DMS153 treated with DMSO at 0.1 percent for 48 hours (cell line): ENCODE measurements at regions not wholly inside any gene's neighbourhood (a gene's known extent, or its start where the extent isn't known, plus 50 kb on each side); places are given as distances from the start of the nearest gene placed in this dataset.
"Not testable (repeated sequence)": the region's sequence is repeated elsewhere in the genome, so short reads cannot be mapped to it uniquely, and the experiment has no call there.

Experiments used
- DNase-seq: peaks from one replicate; lab custom pipeline; 2025; ENCODE audit not compliant: unreplicated experiment; lab: John Stamatoyannopoulos, UW

DNA sequence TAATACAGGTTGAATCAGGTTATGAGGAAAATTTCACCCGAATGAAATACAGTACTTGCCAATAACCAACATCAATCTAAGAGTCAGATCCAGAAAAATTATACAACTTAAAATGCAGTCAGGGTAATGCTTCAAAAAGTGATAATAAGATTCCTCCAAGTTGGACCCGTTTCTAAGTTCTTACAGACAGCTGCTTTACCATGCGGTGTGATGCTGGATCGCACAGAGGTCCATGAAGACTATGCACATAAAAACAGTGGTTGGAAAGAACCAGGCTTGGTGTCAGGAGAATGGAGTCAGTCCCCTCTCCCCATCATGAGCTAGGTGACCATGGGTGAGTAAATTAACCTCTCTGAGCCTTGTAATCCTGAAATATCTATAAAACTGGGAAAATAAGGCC lies 261.3 kb downstream of the QDPR start:
- DNase-seq = no peak

DNA sequence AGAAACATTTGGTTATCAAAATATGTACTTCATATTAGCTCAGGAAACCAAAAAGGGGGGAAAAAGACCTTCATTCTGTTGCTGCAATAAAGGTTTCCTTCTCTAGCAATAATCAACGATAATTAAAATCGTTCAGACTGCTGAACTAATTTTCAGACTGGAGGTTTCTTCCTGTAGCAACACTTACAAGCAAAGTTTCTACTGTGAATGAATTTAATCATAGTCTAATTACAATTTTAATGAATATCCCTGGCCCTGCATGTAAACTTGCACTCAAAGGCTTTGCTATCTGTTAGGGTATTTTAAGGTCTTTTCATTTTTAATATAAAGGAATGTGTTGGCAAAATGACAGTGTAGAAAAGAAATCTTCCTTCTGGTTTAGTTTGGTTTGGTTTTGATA lies 265.2 kb downstream of the QDPR start:
- DNase-seq = no peak

DNA sequence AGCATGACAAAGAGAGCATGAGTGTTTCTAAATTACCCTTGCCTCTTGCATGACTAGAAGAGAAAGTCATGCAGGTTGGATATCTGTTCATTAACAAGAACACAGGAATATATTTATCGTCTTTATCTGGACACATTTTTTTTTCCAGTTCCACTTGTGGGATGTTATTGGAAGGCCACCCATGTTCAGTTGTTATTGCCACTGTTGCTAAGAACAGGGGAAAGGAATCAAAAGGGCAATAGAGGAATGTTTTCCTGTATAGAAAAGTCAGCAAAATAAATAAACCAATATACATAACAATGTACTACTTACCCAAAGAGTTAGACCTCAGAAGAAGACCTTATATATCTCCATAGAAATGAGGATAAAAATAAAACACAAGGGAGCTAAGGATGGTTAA lies 270.1 kb downstream of the QDPR start:
- DNase-seq = no peak

DNA sequence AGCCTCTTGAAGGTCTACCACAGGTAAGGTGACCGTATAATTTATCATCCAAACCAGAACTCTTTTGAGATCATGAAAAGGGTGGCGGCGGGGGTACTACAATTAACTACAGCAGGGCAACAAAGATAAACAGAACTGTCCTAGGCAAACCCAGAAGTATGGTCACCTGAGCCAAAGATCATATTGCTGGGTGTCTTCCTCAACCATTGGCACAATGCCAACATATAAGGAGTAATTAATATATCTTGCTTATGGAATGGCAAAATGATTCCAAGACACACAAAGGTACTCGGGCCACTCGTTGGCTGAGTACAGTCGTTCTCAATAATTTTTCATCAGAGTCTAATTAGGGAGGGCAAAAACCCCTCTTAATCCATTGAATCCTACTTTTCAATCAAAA lies 273.3 kb downstream of the QDPR start:
- DNase-seq = no peak

DNA sequence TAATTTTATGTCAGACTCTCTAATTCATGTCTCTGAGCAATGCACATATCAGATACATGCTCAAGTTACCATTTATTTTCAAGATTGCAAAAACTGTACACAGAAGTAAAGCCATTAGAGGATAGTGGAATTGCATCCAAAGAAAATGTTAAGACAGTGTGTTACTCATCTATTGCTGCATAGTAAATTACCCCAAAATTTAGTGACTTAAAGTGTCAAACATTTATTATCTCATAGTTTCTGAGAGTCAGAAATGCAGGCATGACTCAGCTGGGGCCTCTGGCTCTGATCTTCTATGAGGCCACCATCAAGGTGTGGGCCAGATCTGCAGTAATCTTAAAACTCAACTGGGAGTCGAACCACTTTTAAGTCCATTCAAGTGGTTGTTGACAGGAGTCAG lies 275.2 kb downstream of the QDPR start:
- DNase-seq = no peak

DNA sequence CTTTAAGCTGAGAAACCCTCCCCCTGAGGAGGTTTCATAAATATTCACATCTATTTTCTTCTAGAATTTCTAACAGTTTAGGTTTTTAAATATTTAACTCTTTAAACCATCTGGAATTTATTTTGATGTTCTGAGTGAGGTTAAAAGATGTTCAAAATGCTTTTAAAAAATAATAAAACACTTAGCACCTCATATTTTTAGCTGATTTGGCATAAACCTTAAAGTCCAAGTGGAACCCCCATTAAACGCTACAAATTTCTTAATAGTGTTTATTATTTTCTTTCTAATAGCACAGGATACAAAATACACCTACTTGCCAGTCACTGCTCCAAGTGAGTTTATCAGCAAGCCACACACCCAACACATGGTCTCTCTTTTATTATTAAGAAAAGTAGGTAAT lies 277.2 kb downstream of the QDPR start:
- no peak for DNase-seq

DNA sequence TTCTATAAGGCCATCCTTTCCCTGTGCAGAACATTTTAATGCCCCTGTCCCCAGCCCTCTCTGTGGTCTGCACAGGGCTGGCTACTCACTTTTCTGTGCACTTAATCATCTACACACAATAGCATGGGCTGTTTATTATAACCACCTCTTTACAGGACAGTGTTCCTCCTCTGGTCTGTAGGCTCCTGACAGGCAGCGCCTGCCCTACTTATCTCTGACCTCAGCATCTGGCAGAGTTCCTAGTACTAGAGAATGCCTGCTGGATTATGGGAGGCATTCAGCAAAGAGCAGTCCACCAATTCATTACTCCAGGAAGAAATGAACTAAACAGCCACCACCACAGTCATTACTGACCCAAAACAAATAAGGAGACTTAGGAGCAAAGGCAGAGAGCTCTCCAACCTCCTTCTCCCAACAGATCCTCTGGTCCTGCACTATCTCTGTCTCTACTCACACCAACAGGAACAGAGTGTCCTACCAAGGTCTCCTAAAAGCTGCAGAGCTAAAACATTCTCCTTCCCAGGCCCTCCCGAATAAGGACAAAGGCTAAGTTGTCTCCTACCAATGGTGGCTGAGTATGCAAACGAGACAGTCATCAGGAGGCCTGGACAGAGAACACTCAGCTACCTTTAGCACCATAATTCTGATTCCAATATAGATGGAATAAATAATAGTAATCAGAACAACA lies 279.2 kb downstream of the QDPR start:
- peak; percentile 5 for DNase-seq

DNA sequence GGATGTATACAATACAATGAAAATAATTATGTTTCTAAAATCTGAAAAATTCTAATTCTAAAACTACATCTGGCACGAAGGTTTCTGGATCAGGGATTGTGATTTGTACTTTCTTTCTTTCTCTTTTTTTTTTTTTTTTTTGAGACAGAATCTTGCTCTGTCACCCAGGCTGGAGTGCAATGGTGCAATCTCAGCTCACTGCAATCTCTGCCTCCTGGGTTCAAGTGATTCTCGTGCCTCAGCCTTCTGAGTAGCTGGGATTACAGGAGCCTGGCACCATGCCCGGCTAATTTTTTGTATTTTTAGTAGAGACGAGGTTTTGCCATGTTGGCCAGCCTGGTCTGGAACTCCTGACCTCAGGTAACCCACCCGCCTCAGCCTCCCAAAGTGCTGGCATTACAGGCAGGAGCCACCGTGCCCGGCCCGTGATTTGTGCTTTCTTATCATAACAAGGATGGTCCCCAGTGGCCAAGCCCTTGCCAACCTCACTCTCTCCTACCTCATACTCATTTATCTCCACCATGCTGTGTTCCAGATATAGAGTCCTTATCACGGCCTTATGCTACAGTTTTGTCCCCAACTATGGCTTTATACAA lies 279.9 kb downstream of the QDPR start:
- not testable (repeated sequence) for DNase-seq

DNA sequence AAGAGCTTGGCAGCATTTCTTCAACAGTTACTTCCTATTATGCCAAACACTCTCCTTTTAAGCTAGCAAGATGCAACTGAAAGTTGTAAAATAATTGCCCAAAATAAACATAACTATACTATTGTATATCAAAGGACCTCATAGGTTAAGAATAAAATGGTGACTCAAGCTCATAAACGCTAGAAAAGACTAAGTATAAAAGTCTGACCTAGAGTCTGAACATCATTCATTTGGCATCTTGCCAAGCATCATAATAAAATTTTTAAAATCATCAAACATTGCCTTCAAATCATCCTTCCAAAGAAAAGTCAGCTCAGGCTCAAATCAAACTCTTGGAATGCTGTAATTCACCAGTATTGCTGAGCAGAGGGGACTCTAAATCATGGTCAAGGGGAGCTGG lies 281.2 kb downstream of the QDPR start:
- no peak for DNase-seq

DNA sequence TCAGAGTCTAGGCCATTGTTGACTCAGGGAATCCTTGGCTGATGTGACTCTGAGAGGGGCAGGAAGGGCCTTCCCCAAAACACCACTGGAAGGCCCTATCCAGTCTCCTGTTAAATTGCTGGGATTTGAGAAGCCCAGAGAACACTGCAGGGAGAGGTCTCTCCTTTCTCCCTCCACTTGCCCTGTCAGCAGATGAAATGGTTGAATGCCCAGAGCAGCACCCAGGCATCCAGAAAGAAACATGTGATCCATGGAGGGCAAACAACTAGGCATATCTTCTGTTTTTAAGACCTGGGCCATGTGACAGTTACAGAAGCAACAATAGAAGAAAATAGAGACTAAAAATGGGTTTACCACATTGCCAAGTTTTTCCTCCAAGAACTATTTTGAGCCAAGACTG lies 291.1 kb downstream of the QDPR start:
- no peak for DNase-seq

DNA sequence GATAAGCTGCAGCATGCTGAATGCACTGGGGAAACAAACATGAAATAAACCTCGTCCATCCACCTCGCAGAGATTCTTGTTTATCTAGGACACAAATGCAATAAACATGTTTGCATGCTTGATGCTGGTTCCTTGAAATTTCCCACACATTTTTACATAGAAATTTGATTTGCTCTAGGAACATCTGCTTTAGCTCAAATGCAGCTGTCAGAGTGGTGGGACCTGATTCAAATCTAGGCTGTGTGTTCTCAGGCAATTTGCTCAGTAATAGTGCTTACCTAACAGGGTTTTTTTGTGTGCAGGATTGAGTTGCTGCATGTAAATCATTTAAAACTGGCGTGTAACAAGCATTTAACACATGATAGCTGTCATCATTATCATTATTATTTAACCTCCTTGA lies 293.1 kb downstream of the QDPR start:
- DNase-seq = no peak

DNA sequence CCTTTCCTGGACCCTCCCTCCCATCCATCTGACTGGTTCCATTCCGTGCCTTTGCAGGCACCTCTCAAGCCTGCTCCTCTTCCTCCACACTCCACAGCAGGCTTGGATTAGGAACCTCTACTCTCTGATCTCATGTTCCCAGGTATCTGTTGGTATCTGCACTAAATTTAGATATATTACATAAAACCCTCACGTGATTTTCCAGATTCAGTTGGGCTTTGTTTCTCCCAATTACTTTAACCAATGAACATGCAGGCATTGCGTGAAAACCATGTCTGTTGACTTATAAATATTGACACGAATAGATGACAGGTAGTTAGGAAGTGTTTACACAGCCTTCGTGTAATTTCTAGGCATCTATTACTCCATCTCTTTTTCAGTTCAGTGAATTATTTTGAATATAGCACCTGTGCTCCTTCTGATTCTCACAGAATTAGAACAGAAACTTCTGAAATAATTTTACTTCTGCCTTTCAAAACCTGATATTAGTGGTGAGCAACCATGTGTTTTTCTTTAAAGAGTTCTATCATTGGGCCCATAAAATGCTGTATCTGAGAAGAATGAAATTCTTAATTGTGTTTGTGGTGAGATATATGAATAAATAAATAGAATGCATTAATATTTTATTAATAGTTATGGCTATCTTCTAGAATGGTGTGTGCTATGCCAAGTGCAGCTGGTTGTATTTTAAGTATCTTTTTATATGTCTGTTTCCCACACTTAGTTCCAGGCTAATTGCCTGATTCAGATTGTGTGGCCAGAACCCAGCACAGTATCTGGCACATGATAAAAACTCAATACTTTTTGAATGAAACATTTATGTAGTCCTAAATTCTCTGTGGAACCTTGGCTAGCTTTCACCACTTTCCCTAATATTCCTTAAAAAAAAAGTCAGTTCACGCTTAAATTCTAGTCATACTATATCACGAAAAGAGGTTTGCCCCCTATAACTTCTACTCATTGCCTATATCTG lies 304.8 kb downstream of the QDPR start:
- DNase-seq = no peak

DNA sequence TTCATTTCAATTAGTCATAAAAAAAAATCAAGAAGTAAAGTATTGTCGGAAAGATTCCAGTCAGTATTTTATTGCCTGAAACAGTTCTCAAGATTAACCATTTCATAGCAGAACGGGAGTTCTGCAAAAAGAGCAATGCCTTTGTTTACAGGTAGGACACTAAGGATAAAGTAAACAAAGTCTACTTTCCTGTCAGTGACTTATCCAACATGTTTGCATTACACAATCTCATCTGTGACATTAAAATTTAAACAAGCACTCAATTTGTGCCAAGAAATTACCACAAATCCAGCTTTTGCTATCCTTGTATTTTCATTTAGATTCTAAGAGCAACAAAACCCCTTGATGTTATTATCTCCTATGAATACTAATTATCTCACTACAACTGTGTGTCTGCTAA lies 306.5 kb upstream of the LDB2 start:
- DNase-seq = no peak

DNA sequence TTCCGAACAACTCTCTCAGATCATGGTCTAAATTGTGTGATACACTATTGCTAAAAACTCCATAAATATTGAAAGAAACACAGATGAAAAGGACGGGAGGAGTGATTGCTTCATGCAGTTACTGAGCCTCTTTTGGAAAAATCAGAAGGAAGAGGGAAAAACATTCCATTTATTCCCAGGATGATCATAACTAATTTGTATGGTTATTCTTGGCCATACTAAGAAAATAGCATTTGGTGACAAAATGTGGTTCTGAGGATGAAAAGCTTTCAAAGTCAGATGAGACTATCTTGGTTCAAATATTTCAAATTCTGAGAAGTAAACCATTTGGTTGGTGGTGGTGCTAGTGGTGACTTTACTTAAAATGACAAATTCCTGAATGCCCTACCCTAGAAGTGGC lies 305.4 kb upstream of the LDB2 start:
- no peak for DNase-seq

DNA sequence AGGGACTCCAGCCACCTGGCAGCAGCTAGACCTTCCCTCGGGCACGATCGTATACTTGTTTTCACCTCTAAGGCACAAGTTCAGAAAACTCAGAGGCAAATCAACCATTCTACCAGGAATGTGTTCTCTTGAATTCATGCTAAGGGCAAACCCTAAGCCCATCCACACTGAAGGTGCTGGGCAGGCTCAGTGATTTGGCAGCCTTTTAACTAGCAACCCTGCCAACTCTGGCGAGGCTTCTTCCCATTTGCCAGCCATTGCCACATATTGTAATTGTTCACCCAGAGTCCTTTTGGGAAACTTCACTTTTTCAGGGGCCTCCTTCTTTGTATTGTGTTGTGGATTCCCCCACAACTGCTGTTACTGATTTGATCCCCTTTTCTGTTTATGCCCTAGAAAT lies 298.6 kb upstream of the LDB2 start:
- DNase-seq = no peak

DNA sequence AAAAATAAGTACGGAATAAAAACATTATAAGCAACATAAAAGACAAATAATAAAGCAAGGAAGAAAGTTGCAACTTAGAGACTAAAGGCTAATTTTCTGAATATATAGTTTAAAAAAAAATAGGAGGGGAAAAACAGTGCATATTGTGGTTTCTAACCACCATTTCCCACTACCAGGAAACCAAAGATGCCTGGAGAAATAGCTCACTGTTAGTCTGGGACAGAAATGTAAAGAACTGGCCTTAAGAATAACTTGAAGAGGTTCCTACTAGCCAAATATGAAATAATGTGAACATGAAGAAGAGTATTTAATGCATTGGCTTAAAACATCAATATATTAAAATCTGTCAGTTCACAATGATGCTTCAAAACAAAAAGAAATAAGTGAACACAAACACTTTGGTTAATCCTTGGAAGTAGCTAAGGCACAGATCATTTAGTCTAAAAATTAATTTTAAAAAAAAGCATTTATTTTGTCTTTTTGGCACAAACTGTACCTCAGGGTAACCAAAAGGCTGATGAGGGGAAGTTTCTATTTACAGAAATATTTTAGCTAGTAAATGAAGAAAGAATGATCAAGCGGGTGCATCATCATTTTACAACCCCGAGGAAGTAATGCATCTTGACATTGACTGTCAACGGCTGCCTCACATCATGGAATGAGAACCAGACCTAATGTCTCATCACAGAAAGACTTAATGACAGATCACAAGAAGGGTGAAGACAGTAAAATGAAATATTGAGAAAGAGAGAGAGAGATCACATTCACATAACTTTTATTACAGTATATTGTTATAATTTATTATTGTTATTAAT lies 297.2 kb upstream of the LDB2 start:
- no peak for DNase-seq

DNA sequence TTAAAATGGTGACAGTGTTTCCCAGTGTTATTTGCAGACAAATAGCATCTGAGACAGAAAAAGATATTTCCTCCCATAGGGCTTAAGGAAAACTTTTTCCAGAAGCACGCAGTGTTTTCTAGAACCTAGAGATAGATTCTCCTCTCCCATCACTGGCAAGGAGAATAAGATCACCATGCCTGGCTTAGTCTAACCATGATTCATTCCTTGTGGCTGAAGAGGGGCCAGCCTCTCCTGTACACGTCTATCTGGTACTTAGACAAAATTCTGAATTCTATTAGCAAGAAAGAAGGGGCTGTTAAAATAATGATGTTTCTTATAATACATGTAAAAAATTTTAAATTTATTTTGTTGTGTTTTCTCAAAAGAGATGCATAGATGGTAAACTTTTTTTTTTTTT lies 296.1 kb upstream of the LDB2 start:
- no peak for DNase-seq

DNA sequence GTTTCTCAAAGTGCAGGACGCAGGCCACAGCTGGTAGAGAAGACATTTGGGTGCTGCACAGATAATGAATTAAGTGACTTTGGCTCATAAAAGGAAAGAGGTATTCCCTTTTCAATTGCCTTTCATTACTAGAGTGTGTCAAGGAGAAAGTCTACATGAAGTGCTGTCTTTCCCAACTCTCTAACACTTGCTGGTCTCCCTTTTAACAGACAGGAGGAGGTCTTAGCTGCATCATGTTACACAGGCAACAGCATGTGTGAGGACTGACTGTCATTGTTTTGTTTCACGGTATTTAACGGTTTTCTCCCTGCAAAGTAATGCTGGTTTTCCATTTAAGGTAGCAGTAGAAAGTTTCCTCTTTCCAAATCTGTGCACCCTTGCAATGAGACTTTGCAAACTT lies 291.3 kb upstream of the LDB2 start:
- DNase-seq = no peak

DNA sequence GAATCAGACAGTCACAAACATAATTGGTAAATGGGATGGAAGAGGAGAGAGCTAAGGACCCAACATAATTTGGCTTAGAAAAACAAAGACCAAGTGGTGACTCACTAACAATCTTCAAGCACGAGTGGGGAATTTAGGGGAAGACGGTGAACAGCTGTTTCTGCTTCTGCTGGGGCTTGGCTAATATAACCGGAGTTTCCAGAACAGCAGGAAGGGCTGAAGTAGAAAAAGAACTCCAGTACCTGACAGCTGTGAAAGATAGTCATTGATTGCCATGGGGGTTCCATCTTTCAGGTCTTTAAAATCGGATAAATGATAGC lies 290.9 kb upstream of the LDB2 start:
- no peak for DNase-seq

DNA sequence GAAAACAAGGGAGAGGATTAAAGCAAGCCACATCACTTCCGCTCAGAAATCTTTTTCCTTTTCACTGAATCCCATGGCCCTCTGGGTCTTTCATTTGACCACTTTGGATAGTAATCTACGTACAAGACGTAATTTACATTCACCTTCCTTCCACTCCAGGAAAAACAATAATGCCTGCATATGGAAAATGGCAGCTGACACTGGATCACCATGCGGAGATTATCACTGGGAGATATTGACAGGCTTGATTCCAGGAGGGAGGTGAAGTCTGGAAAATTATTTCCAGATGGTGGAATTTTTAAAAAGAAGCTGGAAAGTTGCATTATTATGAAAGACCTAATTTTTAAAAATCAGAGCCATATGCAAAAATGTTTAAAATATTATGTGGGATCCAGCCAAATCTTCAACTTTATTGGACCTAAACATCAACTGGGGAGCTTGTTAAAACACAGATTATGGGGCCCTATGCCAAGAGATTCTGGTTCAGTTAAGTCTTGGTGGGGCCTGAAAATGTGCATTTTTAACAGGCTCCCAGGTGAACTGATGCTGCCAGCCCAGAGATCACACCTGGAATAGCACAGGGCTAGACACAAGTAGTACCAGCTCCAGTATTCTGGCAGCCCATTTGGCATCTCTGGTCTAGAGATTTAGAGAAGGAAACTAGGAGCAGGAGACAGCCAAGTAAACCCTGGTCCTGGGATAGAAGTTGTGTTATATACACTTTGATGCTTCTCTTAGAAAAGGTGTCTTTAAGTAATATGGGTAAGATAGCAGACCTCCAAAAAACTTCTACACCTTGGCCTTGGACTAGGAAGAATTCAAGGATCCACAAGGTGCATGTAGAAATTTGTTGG lies 290.3 kb upstream of the LDB2 start:
- no peak for DNase-seq

DNA sequence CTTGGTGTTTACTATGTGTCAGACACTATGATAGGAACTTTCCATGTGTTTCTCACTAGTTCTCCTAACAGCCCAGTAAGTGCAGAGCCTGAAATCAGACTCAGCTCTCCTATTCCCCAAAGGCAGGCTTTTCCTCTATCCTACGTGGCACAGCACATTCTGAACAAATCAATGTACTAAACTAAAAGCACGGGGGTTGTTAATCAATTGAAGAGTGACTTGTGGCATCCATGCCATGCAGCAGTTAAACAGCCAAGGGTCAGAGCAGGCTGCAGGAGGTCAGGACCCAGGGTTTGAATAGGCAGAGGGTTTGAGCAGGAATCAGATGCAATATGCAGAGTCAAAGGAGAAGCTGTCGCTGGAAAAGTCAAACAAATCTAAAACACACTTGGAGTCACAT lies 289.7 kb upstream of the LDB2 start:
- DNase-seq = no peak
